H1 (cell line): ENCODE measurements at regions not wholly inside any gene's neighbourhood (a gene's known extent, or its start where the extent isn't known, plus 50 kb on each side); places are given as distances from the start of the nearest gene placed in this dataset.

ENCODE experiments used
- CTCF ChIA-PET: fragments of 300-600 bp; sonication (Branson Sonifier 250); formaldehyde crosslinking; loops from one replicate; lab custom pipeline; 2021; ENCODE audit not compliant: partially characterized antibody; lab: Charles Lee
- POLR2A ChIA-PET: fragments of 300-600 bp; sonication (Branson Sonifier 250); formaldehyde crosslinking; loops from one replicate; lab custom pipeline; 2021; ENCODE audit warnings: inconsistent platforms; ENCODE audit not compliant: partially characterized antibody; lab: Charles Lee
- DNase-seq, 2 experiments: peaks; one replicate each; pipeline versions ENCODE4 v3.0.0 to v3.0.0-alpha.2; 2010 to 2022; ENCODE audit warnings: low spot score in 2 of 2, low read depth in 1 of 2, mixed read lengths in 1 of 2
- FAIRE-seq: peaks from 2 replicates; lab custom pipeline; 2011; peaks lifted over from hg19 to GRCh38; lab: Jason Lieb, UNC
- H2AFZ ChIP-seq: 2 replicates; pipeline ENCODE4 v1.8.1; 2012; ENCODE audit warnings: low read length, inconsistent platforms
- H2AK5ac ChIP-seq: 2 replicates; pipeline ENCODE4 v1.6.1; 2013; ENCODE audit warnings: low read depth, low read length
- H2BK120ac ChIP-seq: replicated peaks from 2 replicates; pipeline ENCODE3; 2013; ENCODE audit warnings: low read depth, low read length, inconsistent platforms
- H2BK12ac ChIP-seq: 2 replicates; pipeline ENCODE4 v1.6.1; 2013; ENCODE audit warnings: low read depth, low read length
- H2BK15ac ChIP-seq: 2 replicates; pipeline ENCODE4 v1.6.1; 2013; ENCODE audit warnings: low read length
- H2BK20ac ChIP-seq: 2 replicates; pipeline ENCODE4 v1.6.1; 2013; ENCODE audit warnings: low read length
- H2BK5ac ChIP-seq: 2 replicates; pipeline ENCODE4 v1.6.1; 2013; ENCODE audit warnings: low read depth, low read length
- H3K14ac ChIP-seq: 2 replicates; pipeline ENCODE4 v1.6.1; 2013; ENCODE audit warnings: inconsistent platforms; ENCODE audit not compliant: insufficient read length
- H3K18ac ChIP-seq: 2 replicates; pipeline ENCODE4 v1.6.1; 2013; ENCODE audit warnings: low read length; ENCODE audit errors: extremely low read depth
- H3K23ac ChIP-seq: 2 replicates; pipeline ENCODE4 v1.6.1; 2013; ENCODE audit warnings: inconsistent platforms; ENCODE audit not compliant: insufficient read length
- H3K23me2 ChIP-seq: 2 replicates; pipeline ENCODE4 v1.6.1; 2013; ENCODE audit warnings: low read depth, low read length
- H3K27ac ChIP-seq: 2 replicates; pipeline ENCODE4 v1.6.1; 2011; ENCODE audit warnings: low read depth, low read length, inconsistent platforms
- H3K27me3 ChIP-seq, 4 experiments: replicated peaks in 1 of 4; 1 replicate in 1 of 4; 2 replicates in 3 of 4; pipeline versions ENCODE4 v1.6.1 to v1.8.1; 2011 to 2013; ENCODE audit warnings: low read length in 3 of 4, mild to moderate bottlenecking in 3 of 4, inconsistent platforms in 2 of 4, mixed read lengths in 2 of 4, moderate library complexity in 1 of 4; ENCODE audit not compliant: control insufficient read depth in 3 of 4, insufficient read depth in 3 of 4; ENCODE audit errors: extremely low read depth in 1 of 4
- H3K36me3 ChIP-seq, 4 experiments: 2 replicates each; pipeline versions ENCODE4 v1.6.1 to v1.8.1; 2011 to 2013; ENCODE audit warnings: mild to moderate bottlenecking in 4 of 4, low read length in 3 of 4, moderate library complexity in 2 of 4, control low read depth in 1 of 4, inconsistent platforms in 1 of 4; ENCODE audit not compliant: insufficient read depth in 4 of 4, control insufficient read depth in 2 of 4
- H3K4ac ChIP-seq: replicated peaks from 2 replicates; pipeline ENCODE3; 2013; ENCODE audit warnings: low read length, low read depth, mixed read lengths, inconsistent platforms; ENCODE audit not compliant: insufficient read length
- H3K4me1 ChIP-seq, 4 experiments: replicated peaks in 1 of 4; 1 replicate in 1 of 4; 2 replicates in 3 of 4; pipeline versions ENCODE4 v1.6.1 to v1.8.1; 2011 to 2013; ENCODE audit warnings: low read length in 3 of 4, inconsistent platforms in 2 of 4, mixed read lengths in 1 of 4; ENCODE audit not compliant: insufficient read depth in 4 of 4, control insufficient read depth in 3 of 4
- H3K4me2 ChIP-seq, 2 experiments: 2 replicates each; pipeline versions ENCODE4 v1.6.1 to v1.8.1; 2011 to 2013; ENCODE audit warnings: low read depth in 2 of 2, low read length in 2 of 2, control low read depth in 1 of 2, inconsistent platforms in 1 of 2, mild to moderate bottlenecking in 1 of 2; ENCODE audit not compliant: insufficient read depth in 1 of 2
- H3K4me3 ChIP-seq, 4 experiments: fragments of 200-600, 300-600 bp in 1 of 4; sonication (generic), shearing (Covaris generic), sonication (Bioruptor Twin) in 1 of 4; 2 replicates each; pipeline versions ENCODE4 v1.5.1 to v1.8.1; 2011 to 2016; ENCODE audit warnings: low read length in 4 of 4, low read depth in 3 of 4, control low read depth in 2 of 4, inconsistent platforms in 2 of 4, mild to moderate bottlenecking in 2 of 4, mixed read lengths in 1 of 4, moderate library complexity in 1 of 4; ENCODE audit not compliant: insufficient read depth in 2 of 4; ENCODE audit errors: extremely low read depth in 1 of 4
- H3K56ac ChIP-seq: replicated peaks from 2 replicates; pipeline ENCODE3; 2013; ENCODE audit warnings: low read depth, mild to moderate bottlenecking, mixed read lengths, low read length, inconsistent platforms; ENCODE audit not compliant: insufficient read length
- H3K79me1 ChIP-seq: 2 replicates; pipeline ENCODE4 v1.6.1; 2013; ENCODE audit warnings: low read depth, low read length, control low read depth
- H3K79me2 ChIP-seq, 2 experiments: 2 replicates each; pipeline versions ENCODE4 v1.6.1 to v1.8.1; 2012 to 2013; ENCODE audit warnings: low read length in 2 of 2, mild to moderate bottlenecking in 2 of 2, inconsistent platforms in 1 of 2; ENCODE audit not compliant: insufficient read depth in 2 of 2, control insufficient read depth in 1 of 2
- H3K9ac ChIP-seq, 4 experiments: replicated peaks in 1 of 4; 1 replicate in 1 of 4; 2 replicates in 3 of 4; pipeline versions ENCODE4 v1.6.1 to v1.8.1; 2011 to 2013; ENCODE audit warnings: low read depth in 3 of 4, low read length in 3 of 4, control low read depth in 2 of 4, mild to moderate bottlenecking in 2 of 4, moderate library complexity in 2 of 4, inconsistent platforms in 1 of 4; ENCODE audit errors: extremely low read depth in 1 of 4
- H3K9me3 ChIP-seq, 2 experiments: 2 replicates each; pipeline versions ENCODE4 v1.6.1 to v1.8.1; 2012 to 2013; ENCODE audit warnings: mild to moderate bottlenecking in 2 of 2, moderate library complexity in 2 of 2, control low read depth in 1 of 2, inconsistent platforms in 1 of 2, low read depth in 1 of 2, low read length in 1 of 2, mixed read lengths in 1 of 2; ENCODE audit not compliant: insufficient read depth in 2 of 2
- H4K20me1 ChIP-seq, 2 experiments: replicated peaks in 1 of 2; 2 replicates each; pipeline versions ENCODE3 to v1.8.1; 2011 to 2013; ENCODE audit warnings: inconsistent platforms in 2 of 2, low read length in 2 of 2, mild to moderate bottlenecking in 1 of 2; ENCODE audit not compliant: insufficient read depth in 2 of 2, control insufficient read depth in 1 of 2
- H4K5ac ChIP-seq: 2 replicates; pipeline ENCODE4 v1.6.1; 2013; ENCODE audit warnings: low read length, low read depth, mixed read lengths, inconsistent platforms; ENCODE audit not compliant: insufficient read length
- H4K8ac ChIP-seq: 2 replicates; pipeline ENCODE4 v1.8.0; 2013; ENCODE audit warnings: mild to moderate bottlenecking, moderate library complexity, low read length, inconsistent platforms; ENCODE audit not compliant: insufficient read depth; ENCODE audit errors: extremely low read depth
- H4K91ac ChIP-seq: replicated peaks from 2 replicates; pipeline ENCODE3; 2013; ENCODE audit warnings: low read length, mixed read lengths, inconsistent platforms; ENCODE audit not compliant: insufficient read length
- BCL11A ChIP-seq, 2 experiments: IDR thresholded peaks; one replicate each; pipeline ENCODE4 v1.6.1; 2011; ENCODE audit warnings: low read depth in 2 of 2, low read length in 2 of 2, mild to moderate bottlenecking in 2 of 2
- CTBP2 ChIP-seq: IDR thresholded peaks from 2 replicates; pipeline ENCODE4 v1.7.0; 2011; ENCODE audit warnings: borderline replicate concordance, mild to moderate bottlenecking, moderate library complexity, mixed read lengths, low read length; ENCODE audit not compliant: insufficient read depth, insufficient read length
- CTCF ChIP-seq, 3 experiments: IDR thresholded peaks; 1 replicate in 2 of 3; 2 replicates in 1 of 3; pipeline versions ENCODE4 v1.5.1 to v1.6.1; 2011; ENCODE audit warnings: low read length in 3 of 3, mild to moderate bottlenecking in 3 of 3, inconsistent platforms in 2 of 3, low read depth in 1 of 3, moderate library complexity in 1 of 3; ENCODE audit not compliant: insufficient read depth in 1 of 3; ENCODE audit errors: control extremely low read depth in 1 of 3
- FOSL1 ChIP-seq: IDR thresholded peaks from 2 replicates; pipeline ENCODE4 v1.6.1; 2011; ENCODE audit warnings: mild to moderate bottlenecking, low read depth, low read length, moderate library complexity; ENCODE audit not compliant: insufficient read depth
- KDM5A ChIP-seq: fragments of 200-600 bp; IDR thresholded peaks from 2 replicates; pipeline ENCODE4 v1.7.1; 2012; ENCODE audit warnings: mild to moderate bottlenecking, low read length, inconsistent platforms, mixed read lengths
- NRF1 ChIP-seq: IDR thresholded peaks from 2 replicates; pipeline ENCODE4 v1.6.1; 2011; ENCODE audit warnings: mild to moderate bottlenecking, low read depth, low read length, improper control_type of control experiment
- POLR2AphosphoS5 ChIP-seq: IDR thresholded peaks from 2 replicates; pipeline ENCODE4 v1.6.1; 2011; ENCODE audit warnings: low read depth, low read length
- RAD21 ChIP-seq, 2 experiments: IDR thresholded peaks in 1 of 2; conservative IDR thresholded peaks in 1 of 2; 2 replicates each; pipeline ENCODE4 v1.6.1; 2011; ENCODE audit warnings: low read depth in 2 of 2, low read length in 2 of 2, improper control_type of control experiment in 1 of 2, inconsistent platforms in 1 of 2, mild to moderate bottlenecking in 1 of 2, moderate library complexity in 1 of 2
- RBBP5 ChIP-seq: IDR thresholded peaks from 2 replicates; pipeline ENCODE4 v1.7.1; 2012; ENCODE audit warnings: low read depth, mild to moderate bottlenecking, inconsistent platforms, low read length, moderate library complexity, borderline replicate concordance
- SIRT6 ChIP-seq: IDR thresholded peaks from one replicate; pipeline ENCODE4 v1.7.1; 2012; ENCODE audit warnings: low read length, inconsistent platforms
- TAF1 ChIP-seq: IDR thresholded peaks from 2 replicates; pipeline ENCODE4 v1.6.1; 2011; ENCODE audit warnings: mild to moderate bottlenecking, low read depth, low read length
- TEAD4 ChIP-seq: IDR thresholded peaks from 2 replicates; pipeline ENCODE4 v1.6.1; 2012; ENCODE audit warnings: low read depth, low read length, inconsistent platforms, mixed read lengths
- YY1 ChIP-seq: IDR thresholded peaks from 2 replicates; pipeline ENCODE4 v1.6.1; 2011; ENCODE audit warnings: low read depth, mild to moderate bottlenecking, low read length
- WGBS, 2 experiments: shearing (Covaris generic) in 1 of 2; methylation state at CpG; one replicate each; pipeline versions ENCODE4 v1.1.6 to v1.1.7; 2013 to 2015; ENCODE audit warnings: low lambda C conversion rate in 2 of 2, mixed read lengths in 2 of 2, inconsistent platforms in 1 of 2, low coverage in 1 of 2, missing lambda C conversion rate in 1 of 2; ENCODE audit not compliant: insufficient replicate concordance in 2 of 2, insufficient coverage in 1 of 2, insufficient read length in 1 of 2; ENCODE audit errors: extremely low coverage in 1 of 2, missing lambda C conversion rate in 1 of 2; 5-methylcytosine and 5-hydroxymethylcytosine counted together

DNA sequence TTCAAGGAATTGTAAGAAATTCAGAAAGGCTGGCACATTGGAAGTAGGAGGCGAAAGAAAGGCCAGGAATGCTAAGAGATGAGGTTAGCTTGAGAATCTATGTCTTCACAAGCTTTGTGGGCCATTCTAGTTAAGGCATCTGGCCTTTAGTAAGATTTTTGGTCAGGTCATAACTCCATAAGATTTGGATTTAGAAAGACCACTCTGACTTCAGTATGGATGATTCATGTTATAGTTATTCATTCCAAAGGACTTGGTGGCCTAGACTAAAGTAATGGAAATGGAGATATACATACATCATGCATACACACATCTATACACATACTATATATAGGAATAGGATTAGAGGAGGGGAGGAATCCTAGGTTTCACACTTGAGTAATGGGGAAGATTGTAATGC, 77.5 kb downstream of the SEPTIN7 start:
- Histone ChIP-seq H4K91ac (no peak overlapping the region), H2AFZ (no peak overlapping the region), H4K8ac (no peak overlapping the region), H2BK120ac (no peak overlapping the region), H3K27ac (no peak overlapping the region), H3K9me3 (no peaks in the 10 kb centered on the region), H3K23ac (no peak overlapping the region), H3K79me1 (no peaks in the 10 kb centered on the region), H3K4me2 (no peak overlapping the region), H2BK20ac (no peak overlapping the region), H3K36me3 (peaks cover 0 to 19% (median 2%) of the 10 kb centered on the region in 4 experiments; a peak in 2 of 8 replicates), H3K4ac (no peak overlapping the region), H3K56ac (no peak overlapping the region), H3K79me2 (no peaks in the 10 kb centered on the region), H3K4me1 (no peaks in the 10 kb centered on the region), H3K14ac (no peak overlapping the region), H3K27me3 (no peaks in the 10 kb centered on the region), H3K9ac (no peak overlapping the region), H3K4me3 (no peak overlapping the region), H3K23me2 (no peaks in the 10 kb centered on the region), H3K18ac (no peak overlapping the region), H2AK5ac (no peak overlapping the region), H2BK15ac (no peak overlapping the region), H4K20me1 (no peaks in the 10 kb centered on the region), H2BK12ac (no peak overlapping the region), H2BK5ac (no peak overlapping the region), H4K5ac (no peak overlapping the region)
- ChIA-PET POLR2A (no interaction called here), CTCF (no interaction called here)
- WGBS, 2 experiments: 93% methylated on average over 1 of the region's 1 CpG; no CpG with 5 or more reads in 1 of the 2 experiments
- DNase-seq: no peak
- FAIRE-seq: no peak
- TF ChIP-seq CTBP2: no peak
- no peak for TF ChIP-seq KDM5A
- TF ChIP-seq BCL11A (IDR thresholded peaks at IDR 0.05; ENCODE audit: low read depth in 2 of 2, low read length in 2 of 2): no peak
- TF ChIP-seq RAD21 (IDR thresholded peaks at IDR 0.05 in 1 of 2, conservative IDR thresholded peaks at IDR 0.05 in 1 of 2; ENCODE audit: low read depth in 2 of 2, low read length in 2 of 2): no peak
- no peak for TF ChIP-seq SIRT6
- TF ChIP-seq TAF1: no peak
- no peak for TF ChIP-seq FOSL1
- no peak for TF ChIP-seq NRF1
- TF ChIP-seq YY1: no peak
- TF ChIP-seq POLR2AphosphoS5: no peak
- TF ChIP-seq CTCF (IDR thresholded peaks at IDR 0.05; ENCODE audit: control extremely low read depth in 1 of 3, insufficient read depth in 1 of 3, low read depth in 1 of 3, low read length in 3 of 3): no peak
- no peak for TF ChIP-seq TEAD4
- TF ChIP-seq RBBP5: no peak
